ENCODE measurements at regions not wholly inside any gene's neighbourhood (a gene's known extent, or its start where the extent isn't known, plus 50 kb on each side); places are given as distances from the start of the nearest gene placed in this dataset.
"Not testable (repeated sequence)": the region's sequence is repeated elsewhere in the genome, so short reads cannot be mapped to it uniquely, and the experiment has no call there.

DNA sequence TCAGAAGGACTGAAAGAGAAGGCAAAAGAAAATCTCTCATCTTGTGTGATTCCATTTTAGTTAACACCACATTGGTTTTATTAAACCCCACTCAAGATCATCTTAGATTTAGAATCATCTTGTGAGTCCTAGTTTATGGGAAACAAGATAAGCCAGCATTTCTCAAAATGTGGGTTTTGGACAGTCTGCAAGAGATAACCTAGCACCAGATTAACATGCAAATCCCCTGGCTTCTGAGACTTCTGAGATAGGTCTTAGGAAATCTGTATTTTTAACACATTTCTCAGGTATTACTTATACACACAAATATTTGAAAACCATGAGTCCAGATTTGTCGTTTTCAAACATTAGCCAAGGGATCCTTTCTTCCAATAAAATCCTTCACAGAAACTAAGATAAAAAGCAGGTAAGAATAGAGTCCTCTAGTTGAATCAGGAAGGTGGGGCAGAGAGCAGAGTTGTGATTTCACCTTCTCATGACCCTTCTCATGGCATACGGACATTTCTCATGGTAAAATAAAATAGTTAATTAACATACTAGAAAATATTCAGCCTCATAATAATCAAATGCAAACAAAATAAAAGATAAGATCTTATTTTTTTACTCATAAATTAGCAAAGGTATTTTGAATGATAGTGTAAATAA, 287.2 kb upstream of the FN1 start:
- no peaks in the 10 kb centered on the region for H3K36me3 ChIP-seq (ENCODE audit: control insufficient read depth in 1 of 2, insufficient read depth in 2 of 2, low read length in 2 of 2)
- H3K4me1 ChIP-seq (ENCODE audit: control insufficient read depth in 1 of 2, insufficient read depth in 2 of 2, low read length in 2 of 2): peaks cover 0 to 16% of the 10 kb centered on the region in 2 donors
- H3K27ac ChIP-seq (ENCODE audit: low read length): no peak overlapping the region
- no peak overlapping the region for H3K4me3 ChIP-seq (ENCODE audit: low read depth in 1 of 2, low read length in 2 of 2)
- H3K9me3 ChIP-seq (ENCODE audit: control insufficient read depth in 1 of 2, low read length in 2 of 2): no peaks in the 10 kb centered on the region
- H3K27me3 ChIP-seq (ENCODE audit: low read depth, low read length): no peaks in the 10 kb centered on the region

DNA sequence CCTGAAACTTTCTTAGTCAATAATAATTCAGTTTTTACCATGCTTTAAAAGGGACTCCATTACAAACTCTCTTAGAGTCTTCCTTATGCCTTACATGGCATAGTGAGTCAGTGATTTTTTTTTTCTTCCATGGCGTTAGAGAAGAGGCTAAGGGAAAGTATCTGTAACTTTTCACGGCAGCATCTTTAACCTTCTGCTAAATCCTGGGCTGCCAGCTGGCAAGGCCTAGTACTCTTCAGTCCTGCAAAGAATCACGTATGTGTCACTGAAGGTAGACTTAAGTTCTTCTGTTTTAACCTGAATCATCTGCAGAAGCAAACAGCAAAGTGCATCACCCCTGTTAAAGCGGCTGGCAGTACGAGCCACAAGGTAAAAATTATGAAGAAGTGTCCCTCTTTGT, 286.3 kb upstream of the FN1 start:
- Histone ChIP-seq H3K4me1 (ENCODE audit: control insufficient read depth in 1 of 2, insufficient read depth in 2 of 2, low read length in 2 of 2) (peaks cover 0 to 16% of the 10 kb centered on the region in 2 donors), H3K27ac (ENCODE audit: low read length) (no peak overlapping the region), H3K9me3 (ENCODE audit: control insufficient read depth in 1 of 2, low read length in 2 of 2) (no peaks in the 10 kb centered on the region), H3K36me3 (ENCODE audit: control insufficient read depth in 1 of 2, insufficient read depth in 2 of 2, low read length in 2 of 2) (no peaks in the 10 kb centered on the region), H3K27me3 (ENCODE audit: low read depth, low read length) (no peaks in the 10 kb centered on the region), H3K4me3 (ENCODE audit: low read depth in 1 of 2, low read length in 2 of 2) (no peak overlapping the region)

DNA sequence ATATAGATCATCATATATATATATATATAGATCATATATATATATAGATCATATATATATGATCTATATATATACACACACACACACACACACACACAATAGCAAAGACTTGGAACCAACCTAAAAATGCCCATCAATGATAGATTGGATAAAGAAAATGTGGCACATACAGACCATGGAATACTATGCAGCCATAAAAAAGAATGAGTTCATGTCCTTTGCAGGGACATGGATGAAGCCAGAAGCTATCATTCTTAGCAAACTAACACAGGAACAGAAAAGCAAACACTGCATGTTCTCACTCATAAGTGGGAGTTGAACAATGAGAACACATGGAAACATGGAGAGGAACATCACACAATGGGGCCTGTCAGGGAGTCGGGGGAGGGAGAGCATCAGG, 285.6 kb upstream of the FN1 start:
- H3K4me1 ChIP-seq (ENCODE audit: control insufficient read depth in 1 of 2, insufficient read depth in 2 of 2, low read length in 2 of 2): peaks cover 0 to 16% of the 10 kb centered on the region in 2 donors
- not testable (repeated sequence) for H3K9me3 ChIP-seq (ENCODE audit: control insufficient read depth in 1 of 2, low read length in 2 of 2); H3K4me3 ChIP-seq (ENCODE audit: low read depth in 1 of 2, low read length in 2 of 2); H3K27ac ChIP-seq (ENCODE audit: low read length); H3K27me3 ChIP-seq (ENCODE audit: low read depth, low read length); H3K36me3 ChIP-seq (ENCODE audit: control insufficient read depth in 1 of 2, insufficient read depth in 2 of 2, low read length in 2 of 2)

DNA sequence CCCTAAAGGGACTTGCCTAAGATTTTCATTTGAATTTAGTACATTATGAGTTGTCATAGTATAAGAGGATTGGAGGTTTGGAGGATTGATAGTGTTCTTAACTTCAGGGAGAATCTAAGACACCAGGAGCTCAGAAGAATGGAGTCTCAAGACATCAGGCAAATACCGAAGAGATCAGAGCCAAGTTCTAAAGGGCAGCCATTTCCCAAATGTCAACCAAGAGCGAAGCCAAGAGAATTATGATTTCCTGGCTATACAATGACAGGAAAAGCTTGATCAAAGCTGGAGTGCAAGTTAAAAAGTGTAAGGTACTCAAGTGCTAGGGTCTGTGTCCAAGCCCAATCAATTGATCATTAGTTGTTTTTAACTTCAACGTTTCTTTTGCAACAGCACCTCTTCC, 283.0 kb upstream of the FN1 start:
- no peak overlapping the region for H3K27ac ChIP-seq (ENCODE audit: low read length)
- H3K4me3 ChIP-seq (ENCODE audit: low read depth in 1 of 2, low read length in 2 of 2): no peak overlapping the region
- no peaks in the 10 kb centered on the region for H3K27me3 ChIP-seq (ENCODE audit: low read depth, low read length)
- no peaks in the 10 kb centered on the region for H3K9me3 ChIP-seq (ENCODE audit: control insufficient read depth in 1 of 2, low read length in 2 of 2)
- H3K4me1 ChIP-seq (ENCODE audit: control insufficient read depth in 1 of 2, insufficient read depth in 2 of 2, low read length in 2 of 2): peaks cover 0 to 16% of the 10 kb centered on the region in 2 donors
- H3K36me3 ChIP-seq (ENCODE audit: control insufficient read depth in 1 of 2, insufficient read depth in 2 of 2, low read length in 2 of 2): no peaks in the 10 kb centered on the region

DNA sequence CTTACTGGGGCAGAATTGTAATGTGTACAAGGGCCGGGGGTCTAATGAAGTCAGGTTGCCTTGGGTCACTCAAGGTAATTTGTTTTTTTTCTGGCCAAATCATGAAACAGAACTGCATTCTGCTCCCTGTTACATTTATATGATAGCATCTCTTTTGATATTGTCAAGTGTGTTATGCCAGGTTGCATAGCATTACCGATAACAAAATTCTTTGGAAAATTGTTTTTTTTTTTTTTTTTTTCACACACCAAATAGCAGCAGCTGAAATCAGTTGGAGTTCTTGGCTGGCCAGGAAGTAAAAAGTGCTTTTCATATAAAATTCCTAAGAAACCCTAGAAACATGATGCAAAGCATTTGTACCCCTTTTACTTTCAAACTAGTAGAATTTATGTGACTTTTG, 282.6 kb upstream of the FN1 start:
- Histone ChIP-seq H3K4me3 (ENCODE audit: low read depth in 1 of 2, low read length in 2 of 2) (no peak overlapping the region), H3K36me3 (ENCODE audit: control insufficient read depth in 1 of 2, insufficient read depth in 2 of 2, low read length in 2 of 2) (no peaks in the 10 kb centered on the region), H3K9me3 (ENCODE audit: control insufficient read depth in 1 of 2, low read length in 2 of 2) (no peaks in the 10 kb centered on the region), H3K27me3 (ENCODE audit: low read depth, low read length) (no peaks in the 10 kb centered on the region), H3K27ac (ENCODE audit: low read length) (no peak overlapping the region), H3K4me1 (ENCODE audit: control insufficient read depth in 1 of 2, insufficient read depth in 2 of 2, low read length in 2 of 2) (peaks cover 4 to 21% of the 10 kb centered on the region in 2 donors)

DNA sequence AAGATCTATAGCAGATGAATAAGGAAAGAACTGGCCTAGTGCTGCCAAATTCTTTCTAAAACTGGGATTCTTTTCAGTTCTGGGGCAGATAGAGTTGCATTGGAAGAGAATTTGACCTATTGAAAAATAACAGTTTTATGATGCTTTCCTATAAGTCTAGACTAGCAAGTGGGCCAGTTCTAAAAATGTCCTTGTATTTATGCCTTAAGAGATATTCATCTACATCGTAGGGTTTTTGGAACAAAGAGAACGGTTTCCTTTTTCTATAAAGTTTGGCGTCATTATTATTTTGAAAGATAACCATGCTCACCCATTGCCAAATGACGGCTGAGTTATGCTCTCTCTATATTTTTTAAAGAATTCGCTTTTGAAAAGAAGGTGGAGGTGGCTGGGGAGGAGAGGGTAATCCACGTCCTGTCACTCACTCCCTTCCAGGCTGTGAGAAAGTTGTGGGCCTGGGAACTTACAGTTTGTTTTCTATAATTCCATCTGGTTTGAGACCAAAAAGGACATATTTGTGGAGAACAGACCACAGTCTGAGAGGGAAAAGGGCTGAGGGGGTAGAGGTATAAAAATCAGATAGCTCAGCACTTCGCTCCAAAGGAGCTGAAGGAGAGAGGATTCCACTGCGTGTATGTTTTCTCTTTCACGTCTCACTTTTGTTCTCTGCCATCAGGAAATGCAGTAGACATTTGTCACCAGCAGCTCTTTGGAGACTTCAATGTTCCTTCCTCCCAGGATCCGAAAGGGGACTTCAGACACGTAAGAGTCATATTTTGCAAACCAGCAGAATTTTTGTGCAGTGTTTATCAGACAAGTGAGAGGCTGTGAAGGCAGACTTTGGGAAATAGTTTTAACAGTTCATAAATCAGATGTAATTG, 281.9 kb upstream of the FN1 start:
- no peak overlapping the region for H3K27ac ChIP-seq (ENCODE audit: low read length)
- no peaks in the 10 kb centered on the region for H3K27me3 ChIP-seq (ENCODE audit: low read depth, low read length)
- H3K4me1 ChIP-seq (ENCODE audit: control insufficient read depth in 1 of 2, insufficient read depth in 2 of 2, low read length in 2 of 2): peaks cover 11 to 28% of the 10 kb centered on the region in 2 donors
- no peaks in the 10 kb centered on the region for H3K36me3 ChIP-seq (ENCODE audit: control insufficient read depth in 1 of 2, insufficient read depth in 2 of 2, low read length in 2 of 2)
- no peaks in the 10 kb centered on the region for H3K9me3 ChIP-seq (ENCODE audit: control insufficient read depth in 1 of 2, low read length in 2 of 2)
- H3K4me3 ChIP-seq (ENCODE audit: low read depth in 1 of 2, low read length in 2 of 2): no peak overlapping the region

DNA sequence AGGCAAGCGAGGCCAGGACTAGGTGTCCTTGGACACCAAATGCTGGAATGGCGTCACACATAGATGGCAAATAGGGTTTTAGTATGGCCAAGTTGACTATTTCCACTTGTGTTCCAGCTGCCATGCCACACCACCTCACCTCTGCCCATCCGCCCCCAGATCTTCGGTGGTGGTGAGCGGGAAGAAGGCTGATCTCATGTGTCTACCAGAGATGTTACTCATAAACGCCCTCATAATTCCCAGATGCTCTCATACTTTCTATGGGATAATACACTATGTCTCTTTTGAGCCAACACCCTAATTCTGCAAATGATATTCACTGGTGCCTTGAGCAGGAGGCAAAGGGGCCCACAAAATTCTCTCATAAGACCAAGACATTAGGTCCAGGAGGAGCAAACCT, 281.1 kb upstream of the FN1 start:
- Histone ChIP-seq H3K36me3 (ENCODE audit: control insufficient read depth in 1 of 2, insufficient read depth in 2 of 2, low read length in 2 of 2) (no peaks in the 10 kb centered on the region), H3K27ac (ENCODE audit: low read length) (no peak overlapping the region), H3K4me3 (ENCODE audit: low read depth in 1 of 2, low read length in 2 of 2) (no peak overlapping the region), H3K9me3 (ENCODE audit: control insufficient read depth in 1 of 2, low read length in 2 of 2) (no peaks in the 10 kb centered on the region), H3K4me1 (ENCODE audit: control insufficient read depth in 1 of 2, insufficient read depth in 2 of 2, low read length in 2 of 2) (peaks cover 19 to 33% of the 10 kb centered on the region in 2 donors), H3K27me3 (ENCODE audit: low read depth, low read length) (no peaks in the 10 kb centered on the region)

DNA sequence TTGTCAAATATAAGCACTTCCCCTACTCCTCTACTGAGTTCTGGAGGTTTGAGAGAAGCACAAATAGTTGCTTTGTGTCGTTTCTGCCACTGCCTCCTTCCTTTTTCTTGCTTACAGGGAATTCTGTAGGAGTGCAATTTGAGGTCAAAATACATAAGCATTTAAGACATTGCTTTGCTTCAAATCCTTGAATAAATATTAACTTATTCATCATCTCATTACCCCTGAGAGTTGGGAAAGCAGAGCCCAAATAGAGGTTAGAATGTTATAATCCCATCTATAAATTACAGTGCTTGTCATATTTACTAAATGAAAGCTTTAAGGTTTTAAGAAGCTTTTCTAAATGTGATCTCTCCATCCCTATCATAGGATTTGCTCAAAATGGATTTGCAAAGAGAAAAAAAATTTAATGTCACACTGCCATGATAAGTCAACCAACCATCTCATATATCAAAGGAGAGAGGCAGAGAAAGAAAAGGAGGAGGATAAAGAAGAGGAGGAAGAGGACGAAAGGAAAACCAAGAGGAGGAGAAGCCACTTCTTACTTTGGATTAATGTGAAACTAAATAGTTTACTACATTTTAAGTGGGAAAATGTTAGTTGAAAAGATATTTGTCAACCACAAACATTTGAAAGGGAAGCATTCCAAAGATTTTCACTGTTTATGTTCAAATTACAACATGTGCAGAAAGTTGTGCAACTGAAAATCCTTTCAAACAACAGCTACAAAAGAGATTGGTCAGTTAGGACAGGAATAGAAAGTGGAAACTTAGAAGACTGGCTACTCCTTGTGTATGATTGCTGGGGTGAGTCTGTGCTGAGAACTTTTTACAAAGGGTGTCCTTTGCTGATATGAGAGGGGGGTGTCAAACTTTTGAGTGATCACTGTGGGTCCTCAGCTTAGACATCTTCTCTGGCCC, 277.3 kb upstream of the FN1 start:
- peaks cover 22 to 28% of the 10 kb centered on the region in 2 donors for H3K4me1 ChIP-seq (ENCODE audit: control insufficient read depth in 1 of 2, insufficient read depth in 2 of 2, low read length in 2 of 2)
- H3K9me3 ChIP-seq (ENCODE audit: control insufficient read depth in 1 of 2, low read length in 2 of 2): no peaks in the 10 kb centered on the region
- no peaks in the 10 kb centered on the region for H3K27me3 ChIP-seq (ENCODE audit: low read depth, low read length)
- H3K36me3 ChIP-seq (ENCODE audit: control insufficient read depth in 1 of 2, insufficient read depth in 2 of 2, low read length in 2 of 2): no peaks in the 10 kb centered on the region
- H3K27ac ChIP-seq (ENCODE audit: low read length): peak overlapping the region; percentile 75
- H3K4me3 ChIP-seq (ENCODE audit: low read depth in 1 of 2, low read length in 2 of 2): no peak overlapping the region

DNA sequence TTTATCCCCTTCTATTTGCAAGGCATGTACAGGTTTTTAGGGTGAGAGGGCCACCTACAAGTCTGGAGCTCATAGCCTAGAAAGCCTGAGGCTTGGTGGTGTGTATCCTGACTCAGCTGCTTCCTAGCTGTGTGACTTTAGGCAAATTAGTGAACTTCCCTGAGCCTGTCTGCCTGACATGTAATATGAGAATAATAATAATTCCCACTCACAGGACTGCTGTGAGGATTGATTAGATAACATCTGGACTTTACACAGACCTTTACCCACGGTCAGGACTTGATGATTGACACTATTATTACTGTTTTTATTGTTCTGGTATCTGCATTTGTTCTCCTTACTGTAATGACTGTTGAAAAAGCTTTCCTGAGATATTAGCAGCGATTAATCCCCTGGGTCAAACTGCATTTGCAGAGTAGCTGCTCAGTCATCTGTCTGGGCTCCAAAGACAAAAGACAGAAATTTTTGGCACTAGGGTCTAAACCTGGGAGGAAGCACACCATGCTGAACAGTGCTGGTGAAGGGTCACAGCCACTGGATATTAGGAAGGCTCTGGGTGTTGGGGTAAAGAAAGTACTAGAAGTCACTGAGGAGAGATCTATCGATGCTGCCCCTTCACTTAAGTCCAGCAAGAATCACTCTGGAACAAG, 276.5 kb upstream of the FN1 start:
- Histone ChIP-seq H3K27ac (ENCODE audit: low read length) (peak overlapping the region; percentile 75), H3K9me3 (ENCODE audit: control insufficient read depth in 1 of 2, low read length in 2 of 2) (no peaks in the 10 kb centered on the region), H3K27me3 (ENCODE audit: low read depth, low read length) (no peaks in the 10 kb centered on the region), H3K36me3 (ENCODE audit: control insufficient read depth in 1 of 2, insufficient read depth in 2 of 2, low read length in 2 of 2) (no peaks in the 10 kb centered on the region), H3K4me1 (ENCODE audit: control insufficient read depth in 1 of 2, insufficient read depth in 2 of 2, low read length in 2 of 2) (peaks cover 22 to 28% of the 10 kb centered on the region in 2 donors), H3K4me3 (ENCODE audit: low read depth in 1 of 2, low read length in 2 of 2) (no peak overlapping the region)

DNA sequence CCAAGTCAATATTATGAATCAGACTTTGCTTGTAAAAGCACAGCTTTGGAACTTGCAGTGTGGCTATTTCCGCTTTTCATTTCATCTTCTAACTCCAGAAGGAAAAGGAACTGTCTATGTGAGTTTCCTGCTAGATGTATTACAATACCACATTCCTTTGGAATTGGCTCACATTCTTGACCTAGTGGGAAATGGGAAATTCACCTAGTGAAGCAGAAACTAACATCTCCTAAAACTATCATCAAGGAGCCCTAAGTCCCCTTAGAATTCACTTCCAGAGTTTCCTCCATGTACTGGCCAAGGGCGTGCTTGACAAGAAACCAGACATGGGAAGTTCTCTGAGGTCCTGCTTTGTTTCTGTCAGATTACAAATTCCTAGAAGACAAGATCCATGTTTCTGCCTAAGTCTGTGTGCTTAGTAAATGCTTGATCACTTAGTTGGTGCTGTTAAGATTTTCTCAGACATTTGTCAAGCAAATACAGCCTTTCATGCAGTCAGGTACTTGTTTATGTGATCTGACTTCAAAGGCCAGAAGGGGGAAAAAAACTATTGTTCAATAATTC, 275.7 kb upstream of the FN1 start:
- no peaks in the 10 kb centered on the region for H3K27me3 ChIP-seq (ENCODE audit: low read depth, low read length)
- H3K9me3 ChIP-seq (ENCODE audit: control insufficient read depth in 1 of 2, low read length in 2 of 2): no peaks in the 10 kb centered on the region
- H3K27ac ChIP-seq (ENCODE audit: low read length): peak overlapping the region; percentile 75
- no peaks in the 10 kb centered on the region for H3K36me3 ChIP-seq (ENCODE audit: control insufficient read depth in 1 of 2, insufficient read depth in 2 of 2, low read length in 2 of 2)
- peaks cover 22 to 28% of the 10 kb centered on the region in 2 donors for H3K4me1 ChIP-seq (ENCODE audit: control insufficient read depth in 1 of 2, insufficient read depth in 2 of 2, low read length in 2 of 2)
- no peak overlapping the region for H3K4me3 ChIP-seq (ENCODE audit: low read depth in 1 of 2, low read length in 2 of 2)
